ENCODE measurements at regions not wholly inside any gene's neighbourhood (a gene's known extent, or its start where the extent isn't known, plus 50 kb on each side); places are given as distances from the start of the nearest gene placed in this dataset.

DNA sequence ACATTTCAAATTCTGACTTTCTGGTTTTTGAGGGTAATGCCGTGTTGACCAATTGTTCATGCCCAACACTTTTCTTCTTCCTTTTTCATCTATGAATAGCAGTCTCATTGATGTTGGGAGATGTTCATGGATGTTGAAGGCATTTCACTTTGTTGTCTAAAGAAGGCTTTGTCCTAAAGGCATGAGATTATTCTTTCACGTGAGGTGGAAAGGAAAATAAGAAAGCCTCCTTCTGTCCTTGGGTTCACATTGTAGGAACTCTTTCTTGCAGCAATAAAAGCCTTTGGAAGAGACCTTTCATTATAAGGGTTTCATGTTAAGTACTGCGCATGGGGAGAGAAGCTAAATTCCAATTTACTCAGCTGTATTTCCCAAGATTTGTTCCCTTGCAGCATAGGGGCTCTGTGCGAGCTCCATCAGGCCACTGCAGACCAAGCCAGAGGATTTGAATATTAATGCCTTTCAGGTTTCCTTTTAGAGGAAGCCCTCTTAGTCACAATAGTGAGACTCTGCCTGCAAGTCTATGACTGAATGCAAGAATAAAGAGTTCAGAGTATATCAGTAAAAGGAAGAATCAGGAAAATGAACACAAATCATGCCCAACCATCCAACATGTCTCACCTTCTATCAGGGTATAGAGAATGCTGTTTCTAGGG lies 274.6 kb downstream of the TMEM38B start:
- H3K36me3 Mint-ChIP-seq (ENCODE audit: insufficient read depth, unreplicated experiment), result no peaks in the 10 kb centered on the region
- TF ChIP-seq, protein P1, sequence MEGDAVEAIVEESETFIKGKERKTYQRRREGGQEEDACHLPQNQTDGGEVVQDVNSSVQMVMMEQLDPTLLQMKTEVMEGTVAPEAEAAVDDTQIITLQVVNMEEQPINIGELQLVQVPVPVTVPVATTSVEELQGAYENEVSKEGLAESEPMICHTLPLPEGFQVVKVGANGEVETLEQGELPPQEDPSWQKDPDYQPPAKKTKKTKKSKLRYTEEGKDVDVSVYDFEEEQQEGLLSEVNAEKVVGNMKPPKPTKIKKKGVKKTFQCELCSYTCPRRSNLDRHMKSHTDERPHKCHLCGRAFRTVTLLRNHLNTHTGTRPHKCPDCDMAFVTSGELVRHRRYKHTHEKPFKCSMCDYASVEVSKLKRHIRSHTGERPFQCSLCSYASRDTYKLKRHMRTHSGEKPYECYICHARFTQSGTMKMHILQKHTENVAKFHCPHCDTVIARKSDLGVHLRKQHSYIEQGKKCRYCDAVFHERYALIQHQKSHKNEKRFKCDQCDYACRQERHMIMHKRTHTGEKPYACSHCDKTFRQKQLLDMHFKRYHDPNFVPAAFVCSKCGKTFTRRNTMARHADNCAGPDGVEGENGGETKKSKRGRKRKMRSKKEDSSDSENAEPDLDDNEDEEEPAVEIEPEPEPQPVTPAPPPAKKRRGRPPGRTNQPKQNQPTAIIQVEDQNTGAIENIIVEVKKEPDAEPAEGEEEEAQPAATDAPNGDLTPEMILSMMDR (IDR thresholded peaks at IDR 0.05; ENCODE audit: unreplicated experiment), result no peak
- BruUV-seq (replicated peaks), result no TSS peak
- H3K4me3 Mint-ChIP-seq (ENCODE audit: low read depth, unreplicated experiment), result no peak overlapping the region
- intact Hi-C loops (cut with micrococcal nuclease; ENCODE audit: unreplicated experiment), result no loop called here
- no peak overlapping the region for H3K27ac Mint-ChIP-seq (ENCODE audit: unreplicated experiment)
- H3K27me3 Mint-ChIP-seq (ENCODE audit: unreplicated experiment), result no peaks in the 10 kb centered on the region
- H3K9me3 Mint-ChIP-seq (ENCODE audit: low read depth, unreplicated experiment), result no peaks in the 10 kb centered on the region
- CTCF ChIA-PET, result no interaction called here
- no peaks in the 10 kb centered on the region for H3K4me1 Mint-ChIP-seq (ENCODE audit: low read depth, unreplicated experiment)
- no peak for DNase-seq

DNA sequence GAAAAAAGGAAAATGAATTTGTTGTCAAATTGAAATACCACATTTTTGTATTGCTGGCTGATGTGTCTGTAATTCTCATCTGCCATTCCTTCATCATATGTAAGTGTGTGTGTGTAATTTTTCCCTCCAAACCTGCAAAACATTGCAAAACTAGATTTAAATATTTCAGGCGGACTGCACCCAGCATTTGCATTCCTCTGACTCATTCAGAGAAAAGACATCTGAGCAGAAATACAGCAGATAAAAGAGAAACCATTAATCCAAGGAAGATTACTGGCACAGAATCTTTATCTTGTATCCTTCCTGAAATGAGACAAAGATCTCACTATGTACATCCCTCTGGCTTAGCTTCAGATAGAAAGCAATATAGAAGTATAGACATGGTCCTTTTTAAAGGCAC lies 275.3 kb downstream of the TMEM38B start:
- Mint-ChIP-seq H3K36me3 (ENCODE audit: insufficient read depth, unreplicated experiment) (no peaks in the 10 kb centered on the region), H3K9me3 (ENCODE audit: low read depth, unreplicated experiment) (no peaks in the 10 kb centered on the region), H3K27ac (ENCODE audit: unreplicated experiment) (no peak overlapping the region), H3K4me1 (ENCODE audit: low read depth, unreplicated experiment) (no peaks in the 10 kb centered on the region), H3K4me3 (ENCODE audit: low read depth, unreplicated experiment) (no peak overlapping the region), H3K27me3 (ENCODE audit: unreplicated experiment) (no peaks in the 10 kb centered on the region)
- DNase-seq, result no peak
- intact Hi-C loops (cut with micrococcal nuclease; ENCODE audit: unreplicated experiment), result no loop called here
- no TSS peak for BruUV-seq (replicated peaks)
- CTCF ChIA-PET, result interaction anchor here (0.6 kb wide), 1 partner anchor 23 kb away, joined by 4 read pairs; no protein-coding TSS in a partner anchor
- TF ChIP-seq, protein P1 (IDR thresholded peaks at IDR 0.05; ENCODE audit: unreplicated experiment), result no peak

DNA sequence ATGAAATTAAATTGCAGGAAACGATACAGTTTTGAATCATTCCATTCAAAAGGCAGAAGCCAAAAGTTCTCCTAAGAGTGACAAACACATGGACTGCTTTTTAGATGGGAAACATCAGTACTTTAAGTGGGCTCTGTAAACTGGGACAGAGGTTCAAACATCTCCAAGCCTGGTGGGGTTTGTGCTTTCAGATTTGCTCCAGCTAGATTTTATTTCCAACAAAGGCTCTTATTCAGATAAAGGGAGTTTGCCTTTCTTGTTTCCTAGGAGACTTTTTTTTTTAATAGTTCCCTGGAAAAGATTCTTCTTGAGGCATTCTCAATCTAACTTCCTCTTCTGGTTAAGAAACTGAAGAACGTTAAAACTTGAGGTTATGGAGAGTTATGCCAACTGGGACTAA lies 277.6 kb downstream of the TMEM38B start:
- no TSS peak for BruUV-seq (replicated peaks)
- Mint-ChIP-seq H3K36me3 (ENCODE audit: insufficient read depth, unreplicated experiment) (no peaks in the 10 kb centered on the region), H3K9me3 (ENCODE audit: low read depth, unreplicated experiment) (no peaks in the 10 kb centered on the region), H3K4me3 (ENCODE audit: low read depth, unreplicated experiment) (no peak overlapping the region), H3K4me1 (ENCODE audit: low read depth, unreplicated experiment) (no peaks in the 10 kb centered on the region), H3K27ac (ENCODE audit: unreplicated experiment) (no peak overlapping the region), H3K27me3 (ENCODE audit: unreplicated experiment) (no peaks in the 10 kb centered on the region)
- DNase-seq, result no peak
- intact Hi-C loops (cut with micrococcal nuclease; ENCODE audit: unreplicated experiment), result no loop called here
- TF ChIP-seq, protein P1 (IDR thresholded peaks at IDR 0.05; ENCODE audit: unreplicated experiment), result no peak
- CTCF ChIA-PET, result no interaction called here

DNA sequence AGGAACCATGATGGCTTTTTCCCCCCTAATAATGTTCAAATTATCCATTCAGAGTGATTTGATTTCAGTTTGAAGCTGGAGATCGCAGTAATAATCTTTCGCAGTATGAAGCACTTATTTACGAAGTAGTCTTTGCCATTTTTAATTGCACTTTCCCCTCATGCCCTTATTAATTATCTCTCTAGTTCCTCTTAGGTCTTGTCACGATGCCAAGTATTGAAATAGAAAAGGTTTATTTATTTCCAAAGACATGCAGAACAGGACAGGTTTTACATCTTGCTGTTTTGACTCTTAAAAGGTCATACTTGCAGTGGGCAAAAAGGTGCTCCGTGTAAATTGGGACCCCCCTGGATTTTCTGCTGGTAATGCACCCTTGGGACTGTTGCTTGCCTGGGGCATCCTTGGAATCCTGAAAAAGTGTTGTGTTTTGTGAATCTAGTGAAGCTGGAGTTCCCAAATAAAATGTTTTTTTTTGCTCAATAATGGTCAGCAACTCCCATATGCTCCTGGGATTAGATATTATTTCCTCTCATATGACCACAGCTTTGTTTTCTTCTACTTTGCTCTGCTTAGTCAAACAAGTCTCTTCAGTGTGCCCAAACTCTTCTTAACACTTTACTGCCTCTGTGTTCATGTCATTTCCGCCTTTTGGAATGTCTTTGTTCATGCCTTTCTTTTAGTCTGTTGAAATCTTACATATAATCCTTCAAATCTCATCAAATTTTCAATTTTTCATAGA lies 278.3 kb downstream of the TMEM38B start:
- Mint-ChIP-seq H3K9me3 (ENCODE audit: low read depth, unreplicated experiment) (no peaks in the 10 kb centered on the region), H3K4me1 (ENCODE audit: low read depth, unreplicated experiment) (no peaks in the 10 kb centered on the region), H3K27me3 (ENCODE audit: unreplicated experiment) (no peaks in the 10 kb centered on the region), H3K36me3 (ENCODE audit: insufficient read depth, unreplicated experiment) (no peaks in the 10 kb centered on the region), H3K4me3 (ENCODE audit: low read depth, unreplicated experiment) (no peak overlapping the region), H3K27ac (ENCODE audit: unreplicated experiment) (no peak overlapping the region)
- CTCF ChIA-PET, result no interaction called here
- intact Hi-C loops (cut with micrococcal nuclease; ENCODE audit: unreplicated experiment), result no loop called here
- TF ChIP-seq, protein P1 (IDR thresholded peaks at IDR 0.05; ENCODE audit: unreplicated experiment), result no peak
- no peak for DNase-seq
- BruUV-seq (replicated peaks), result no TSS peak
